HPDE6-E6E7 (cell line): ENCODE measurements at regions not wholly inside any gene's neighbourhood (a gene's known extent, or its start where the extent isn't known, plus 50 kb on each side); places are given as distances from the start of the nearest gene placed in this dataset.
A peak's percentile ranks its signal among the peaks of the same experiment; 100 is the strongest.
"Not testable (repeated sequence)": the region's sequence is repeated elsewhere in the genome, so short reads cannot be mapped to it uniquely, and the experiment has no call there.

Experiments
- DNase-seq: peaks from one replicate; pipeline ENCODE4 v3.0.0; 2011; ENCODE audit warnings: missing footprints; ENCODE audit errors: extremely low spot score

- no peak for DNase-seq
Measured at GRCh38 chr3:101141135-101141534, 147.9 kb upstream of the ABI3BP start.

GRCh38 chr3:101138817-101139216 is 145.6 kb upstream of the ABI3BP start:
- no peak for DNase-seq

DNA sequence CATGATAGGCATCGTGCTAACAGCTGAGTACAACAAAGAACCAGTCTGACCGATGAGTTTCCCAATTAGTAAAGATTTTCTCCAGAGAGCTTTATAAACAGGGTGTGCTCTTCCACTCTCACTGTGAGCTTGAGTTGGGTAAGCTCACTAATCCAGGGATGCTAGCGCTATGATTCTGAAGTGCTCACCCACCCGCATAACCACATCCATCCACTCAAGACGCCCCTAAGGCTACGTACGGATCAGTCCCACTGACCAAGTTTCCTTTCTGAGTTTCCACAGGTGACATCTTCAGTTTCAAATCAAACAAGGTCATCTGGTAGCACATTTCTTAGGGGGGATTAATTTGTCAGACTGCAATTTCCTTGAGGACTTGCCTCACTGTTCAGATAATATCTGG is 141.1 kb upstream of the ABI3BP start:
- DNase-seq: no peak

DNA sequence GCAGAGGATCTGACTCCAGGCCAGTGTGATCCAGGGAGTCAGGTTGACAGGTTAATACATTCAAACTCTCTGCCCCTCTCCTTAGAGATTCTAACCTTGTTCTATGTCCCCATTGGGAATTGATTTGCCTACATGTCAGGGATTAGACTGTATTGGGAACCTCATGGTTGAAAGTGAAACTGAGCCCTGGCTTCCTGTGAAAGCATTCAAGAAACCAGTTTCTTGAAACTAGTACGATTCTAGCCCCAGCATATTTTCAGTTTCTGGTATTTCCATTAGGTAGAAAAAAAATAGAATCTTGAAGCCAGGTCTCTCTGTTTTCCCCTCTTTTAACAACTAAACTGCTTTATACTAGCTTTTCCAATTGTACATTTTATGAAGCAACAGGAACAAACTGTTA is 140.4 kb upstream of the ABI3BP start:
- DNase-seq: no peak

DNA sequence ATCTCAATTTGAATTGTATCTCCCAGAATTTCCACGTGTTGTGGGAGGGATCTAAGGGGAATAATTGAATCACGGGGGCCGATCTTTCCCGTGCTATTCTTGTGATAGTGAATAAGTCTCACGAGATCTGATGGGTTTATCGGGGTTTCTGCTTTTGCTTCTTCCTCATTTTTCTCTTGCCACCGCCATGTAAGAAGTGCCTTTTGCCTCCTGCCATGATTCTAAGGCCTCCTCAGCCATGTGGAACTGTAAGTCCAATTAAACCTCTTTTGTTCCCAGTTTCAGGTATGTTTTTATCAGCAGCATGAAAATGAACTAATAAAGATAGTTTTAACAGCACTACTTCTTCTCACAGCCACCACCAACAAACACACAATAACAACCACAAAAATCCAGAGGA is 140.0 kb upstream of the ABI3BP start:
- not testable (repeated sequence) for DNase-seq

GRCh38 chr3:101131767-101132166 is 138.5 kb upstream of the ABI3BP start:
- no peak for DNase-seq

DNA sequence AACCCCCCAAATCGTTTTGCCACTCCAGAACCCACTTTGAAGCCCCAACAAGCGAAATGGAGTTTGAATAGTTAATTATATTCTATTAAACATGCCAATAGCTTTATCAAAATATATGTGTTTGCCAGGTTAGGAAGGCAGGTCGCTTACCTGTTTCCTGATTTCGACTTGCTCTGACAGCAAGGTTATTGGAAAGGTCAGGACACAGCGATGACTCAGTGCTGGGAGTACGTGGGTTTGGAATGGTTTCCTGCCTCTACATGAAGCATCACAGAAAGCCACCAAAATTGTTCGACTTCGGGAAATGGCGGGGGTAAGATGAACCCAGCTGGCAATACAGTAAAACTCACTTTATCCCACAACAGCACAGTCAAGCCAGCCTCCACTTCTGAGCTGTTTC is 135.6 kb upstream of the ABI3BP start:
- DNase-seq: peak; percentile 32

DNA sequence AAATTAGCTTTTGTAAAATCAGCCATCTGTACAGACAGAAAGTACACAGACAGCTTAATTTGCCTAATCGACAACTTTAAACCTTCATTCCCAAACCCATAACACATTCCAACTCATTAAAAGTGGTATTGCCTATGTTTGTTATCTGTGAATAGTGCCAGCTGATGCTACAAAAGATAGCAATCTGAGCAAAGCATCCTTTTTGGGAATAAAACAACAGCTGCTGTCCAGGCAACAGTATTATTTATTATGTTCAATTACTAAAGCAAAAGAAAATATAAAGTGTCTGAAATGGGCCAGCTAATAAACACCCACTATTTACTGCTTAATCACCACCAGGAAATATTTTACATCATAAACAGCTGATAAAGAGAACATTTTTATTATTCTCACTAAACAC is 134.8 kb upstream of the ABI3BP start:
- no peak for DNase-seq

GRCh38 chr3:101124125-101124524 is 130.9 kb upstream of the ABI3BP start:
- no peak for DNase-seq

DNA sequence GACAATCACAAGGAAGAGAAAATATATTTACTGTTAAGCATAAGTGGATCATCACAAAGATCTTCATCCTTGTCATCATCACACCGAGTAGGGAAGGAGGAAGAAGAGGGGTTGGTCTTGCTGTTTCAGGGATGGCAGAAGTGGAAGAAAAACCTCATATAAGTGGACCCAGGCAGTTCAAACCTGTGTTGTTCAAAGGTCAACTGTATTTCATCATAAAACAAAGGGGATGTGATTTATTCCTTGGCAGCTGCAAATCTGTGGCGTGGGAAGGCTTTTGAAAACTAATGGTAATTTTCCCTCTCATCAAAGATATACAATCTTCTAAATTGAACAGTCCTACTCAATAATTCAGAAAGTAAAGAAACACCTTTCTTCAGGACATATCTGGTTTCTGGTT is 129.9 kb upstream of the ABI3BP start:
- no peak for DNase-seq

- DNase-seq: no peak
Measured at GRCh38 chr3:101122681-101123080, 129.5 kb upstream of the ABI3BP start.

GRCh38 chr3:101120039-101120438 is 126.8 kb upstream of the ABI3BP start:
- no peak for DNase-seq

DNA sequence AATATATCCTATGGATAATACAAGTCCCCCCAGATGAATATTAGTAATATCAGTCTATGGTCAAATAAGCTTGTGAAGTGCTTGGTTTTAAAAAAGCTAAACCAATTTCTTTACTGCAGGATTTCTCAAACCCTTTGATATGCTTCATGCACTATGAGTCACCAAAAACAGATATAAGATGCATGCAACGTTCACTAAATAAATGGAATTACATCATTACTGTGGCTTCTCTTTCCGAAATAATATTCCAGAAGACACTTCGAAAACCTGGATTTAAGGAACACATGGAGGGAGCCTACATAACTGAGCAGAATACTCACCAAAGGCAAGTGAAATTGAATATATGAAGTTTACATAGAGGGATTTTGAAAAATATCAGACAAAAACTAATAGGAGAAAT is 126.3 kb upstream of the ABI3BP start:
- no peak for DNase-seq

GRCh38 chr3:101117980-101118379 is 124.8 kb upstream of the ABI3BP start:
- no peak for DNase-seq

GRCh38 chr3:101117465-101117864 is 124.2 kb upstream of the ABI3BP start:
- DNase-seq: no peak

DNA sequence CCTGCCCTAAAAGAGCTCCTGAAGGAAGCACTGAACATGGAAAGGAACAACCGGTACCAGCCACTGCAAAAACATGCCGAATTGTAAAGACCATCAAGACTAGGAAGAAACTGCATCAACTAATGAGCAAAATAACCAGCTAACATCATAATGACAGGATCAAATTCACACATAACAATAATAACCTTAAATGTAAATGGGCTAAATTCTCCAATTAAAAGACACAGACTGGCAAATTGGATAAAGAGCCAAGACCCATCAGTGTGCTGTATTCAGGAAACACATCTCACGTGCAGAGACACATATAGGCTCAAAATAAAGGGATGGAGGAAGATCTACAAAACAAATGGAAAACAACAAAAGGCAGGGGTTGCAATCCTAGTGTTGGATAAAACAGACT is 117.1 kb upstream of the ABI3BP start:
- not testable (repeated sequence) for DNase-seq

GRCh38 chr3:101104321-101104720 is 111.1 kb upstream of the ABI3BP start:
- DNase-seq: no peak

- DNase-seq: no peak
Measured at GRCh38 chr3:101102678-101103296, 109.6 kb upstream of the ABI3BP start.

DNA sequence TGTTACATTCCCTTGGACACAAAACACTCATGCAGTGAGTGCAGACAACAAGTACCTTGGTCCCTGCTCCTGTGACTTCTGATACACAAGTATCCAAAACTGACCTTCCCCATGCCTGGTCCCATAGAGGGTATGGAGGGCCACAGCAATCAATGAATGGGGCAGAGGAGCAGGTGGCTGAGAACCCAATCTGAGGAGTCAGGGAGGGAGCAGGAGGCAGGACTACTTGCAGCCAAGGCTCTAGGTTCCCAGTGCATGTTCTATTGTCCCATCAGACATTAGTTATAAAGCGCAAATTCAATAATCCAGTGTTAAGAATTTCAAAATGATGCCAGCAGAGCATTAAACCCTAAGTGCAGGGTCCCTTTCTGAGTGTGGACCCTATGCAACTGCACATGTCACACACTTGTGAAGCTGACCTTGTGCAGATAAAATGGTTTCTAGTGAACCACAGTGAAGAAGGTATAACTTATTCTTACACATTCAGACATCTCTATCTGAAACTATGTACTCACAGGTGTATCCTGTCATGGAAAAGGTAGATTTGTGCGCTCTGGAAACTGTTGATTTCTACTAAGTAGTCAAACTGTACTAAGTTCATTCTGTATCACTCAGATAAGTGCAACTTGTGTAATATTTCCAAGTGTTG is 107.3 kb upstream of the ABI3BP start:
- no peak for DNase-seq

GRCh38 chr3:101099791-101100190 is 106.6 kb upstream of the ABI3BP start:
- no peak for DNase-seq

DNA sequence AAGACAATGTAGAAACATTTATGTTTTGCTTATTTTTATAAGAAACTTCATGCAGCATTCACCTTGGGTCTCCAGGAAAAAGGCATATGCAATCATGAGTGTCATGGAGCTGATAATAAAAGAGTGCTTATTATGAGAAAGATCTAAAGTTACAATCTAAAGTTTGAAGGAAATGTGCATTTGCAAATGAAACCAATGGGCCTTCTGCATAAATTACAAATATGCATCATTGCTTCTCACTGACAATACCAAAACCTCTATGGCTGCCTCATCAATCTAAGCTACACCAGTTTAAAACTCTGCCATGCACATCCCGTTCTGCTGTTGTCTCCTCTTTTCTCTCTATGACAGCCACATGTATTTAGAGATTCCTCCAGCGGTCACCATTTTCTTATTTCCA is 103.2 kb upstream of the ABI3BP start:
- DNase-seq: no peak

GRCh38 chr3:101095693-101096430 is 102.6 kb upstream of the ABI3BP start:
- DNase-seq: no peak

GRCh38 chr3:101091489-101091888 is 98.3 kb upstream of the ABI3BP start:
- DNase-seq: peak; percentile 28
